K562 (cell line): ENCODE measurements at regions not wholly inside any gene's neighbourhood (a gene's known extent, or its start where the extent isn't known, plus 50 kb on each side); places are given as distances from the start of the nearest gene placed in this dataset.

ENCODE experiments used
- ATAC-seq: fragments of 200-7000 bp; cut with Tn5 transposase; 3 replicates; pipeline ENCODE4 v1.9.1; 2020; ENCODE audit warnings: moderate library complexity
- BruUV-seq: library from RNA; stranded (reverse); fragments of 400-500 nt; replicated peaks from 2 replicates; lab custom pipeline; 2021; lab: Mats Ljungman, UMichigan
- CTCF ChIA-PET: fragments of 300-600 bp; formaldehyde crosslinking; extraction: SDS; loops from one replicate; lab custom pipeline; 2021; ENCODE audit warnings: low intra/inter-chr PET ratio; lab: Yijun Ruan, JAX
- POLR2A ChIA-PET: fragments of 300-600, 350-650 bp; sonication (Branson Sonifier 250); formaldehyde crosslinking; extraction: SDS; loops from one replicate; lab custom pipeline; 2021; ENCODE audit warnings: antibody characterized with exemption, inconsistent platforms; lab: Yijun Ruan, JAX
- DNase-seq, 4 experiments: peaks; one replicate each; pipeline versions ENCODE4 v3.0.0 to v3.0.0-alpha.2; 2011 to 2018; ENCODE audit warnings: low spot score in 3 of 4, mixed read lengths in 3 of 4; ENCODE audit errors: extremely low read depth in 1 of 4
- FAIRE-seq: peaks from 2 replicates; lab custom pipeline; 2011; peaks lifted over from hg19 to GRCh38; lab: Jason Lieb, UNC
- H2AFZ ChIP-seq: 2 replicates; pipeline ENCODE4 v1.6.0; 2011; ENCODE audit warnings: low read depth, low read length, control low read depth, inconsistent platforms
- H3K27ac ChIP-seq: fragments of 200-600 bp; 3 replicates; pipeline ENCODE4 v1.8.0; 2011; ENCODE audit warnings: low read depth, mild to moderate bottlenecking, control low read depth, inconsistent platforms, low read length, moderate library complexity, mixed read lengths; ENCODE audit errors: extremely low read depth
- H3K27me3 ChIP-seq, 2 experiments: fragments of 300-600 bp in 1 of 2; 2 replicates in 1 of 2; 3 replicates in 1 of 2; pipeline versions ENCODE4 v1.6.0 to v1.8.0; 2011; ENCODE audit warnings: inconsistent platforms in 2 of 2, low read length in 2 of 2, mild to moderate bottlenecking in 1 of 2, mixed read lengths in 1 of 2, moderate library complexity in 1 of 2; ENCODE audit not compliant: control insufficient read depth in 2 of 2, insufficient read depth in 2 of 2
- H3K36me3 ChIP-seq: fragments of 300-600 bp; 3 replicates; pipeline ENCODE4 v1.8.0; 2011; ENCODE audit warnings: mild to moderate bottlenecking, low read length, inconsistent platforms; ENCODE audit not compliant: control insufficient read depth, insufficient read depth
- H3K4me1 ChIP-seq, 2 experiments: fragments of 200-600 bp in 1 of 2; replicated peaks in 1 of 2; 2 replicates in 1 of 2; 3 replicates in 1 of 2; pipeline versions ENCODE4 v1.5.1 to v1.8.0; 2011; ENCODE audit warnings: inconsistent platforms in 2 of 2, low read length in 2 of 2, mild to moderate bottlenecking in 1 of 2, mixed read lengths in 1 of 2, moderate library complexity in 1 of 2; ENCODE audit not compliant: control insufficient read depth in 2 of 2, insufficient read depth in 2 of 2
- H3K4me2 ChIP-seq: 2 replicates; pipeline ENCODE4 v1.6.1; 2011; ENCODE audit warnings: low read length, control low read depth, inconsistent platforms, mixed read lengths; ENCODE audit not compliant: insufficient read depth
- H3K4me3 ChIP-seq: fragments of 200-600 bp; sonication (generic), shearing (Covaris generic); 2 replicates; pipeline ENCODE4 v1.5.1; 2016; ENCODE audit warnings: control low read depth, inconsistent platforms
- H3K79me2 ChIP-seq: fragments of 200-600 bp; 3 replicates; pipeline ENCODE4 v1.8.0; 2011; ENCODE audit warnings: low read length, inconsistent platforms; ENCODE audit not compliant: control insufficient read depth, insufficient read depth
- H3K9ac ChIP-seq, 2 experiments: 2 replicates each; pipeline versions ENCODE4 v1.6.0 to v1.6.1; 2011; ENCODE audit warnings: low read depth in 2 of 2, low read length in 2 of 2, control low read depth in 1 of 2, inconsistent platforms in 1 of 2, mild to moderate bottlenecking in 1 of 2, mixed read lengths in 1 of 2; ENCODE audit not compliant: insufficient read depth in 1 of 2
- H3K9me1 ChIP-seq: one replicate; pipeline ENCODE4 v1.6.0; 2011; ENCODE audit warnings: inconsistent platforms, mild to moderate bottlenecking, low read length, moderate library complexity; ENCODE audit not compliant: control insufficient read depth, insufficient read depth
- H3K9me3 ChIP-seq: replicated peaks from 2 replicates; pipeline ENCODE4 v1.5.1; 2011; ENCODE audit warnings: low read depth, low read length, inconsistent platforms; ENCODE audit not compliant: control insufficient read depth, insufficient read depth
- H4K20me1 ChIP-seq: replicated peaks from 2 replicates; pipeline ENCODE4 v1.6.1; 2011; ENCODE audit warnings: low read length, inconsistent platforms, mixed read lengths; ENCODE audit not compliant: control insufficient read depth, insufficient read depth
- ARID1B ChIP-seq: fragments of 450-650 bp; IDR thresholded peaks from 2 replicates; pipeline ENCODE4 v1.6.1; 2016; ENCODE audit warnings: antibody characterized with exemption, mild to moderate bottlenecking, inconsistent platforms
- CTCF ChIP-seq, 3 experiments: IDR thresholded peaks in 2 of 3; conservative IDR thresholded peaks in 1 of 3; 2 replicates each; pipeline ENCODE4 v1.5.1; 2011 to 2012; ENCODE audit warnings: low read length in 3 of 3, mild to moderate bottlenecking in 3 of 3, control low read depth in 2 of 3, improper control_type of control experiment in 1 of 3, inconsistent platforms in 1 of 3, low read depth in 1 of 3, mixed read lengths in 1 of 3, moderate library complexity in 1 of 3; ENCODE audit not compliant: insufficient read depth in 2 of 3
- HMG20A ChIP-seq: fragments of 450-650 bp; formaldehyde crosslinking; conservative IDR thresholded peaks from 2 replicates; pipeline ENCODE4 v1.4.0; 2020; ENCODE audit warnings: mild to moderate bottlenecking, mixed read lengths
- KLF6 ChIP-seq: fragments of 250-450 bp; sonication (Bioruptor Pico); IDR thresholded peaks from 2 replicates; pipeline ENCODE4 v1.4.0; 2020; ENCODE audit warnings: mild to moderate bottlenecking, moderate library complexity, borderline replicate concordance
- NR4A1 ChIP-seq, 2 experiments: fragments of 250-450 bp in 1 of 2; fragments of 450-650 bp in 1 of 2; sonication (Bioruptor Pico) in 1 of 2; IDR thresholded peaks; 2 replicates each; pipeline versions ENCODE4 v1.4.0 to v1.6.1; 2016 to 2020; ENCODE audit warnings: mild to moderate bottlenecking in 2 of 2, missing compliant biosample characterization in 1 of 2, missing genetic modification characterization in 1 of 2, moderate library complexity in 1 of 2
- PHTF2 ChIP-seq: fragments of 250-450 bp; sonication (Bioruptor Pico); IDR thresholded peaks from 2 replicates; pipeline ENCODE4 v1.5.0; 2021; ENCODE audit warnings: mild to moderate bottlenecking
- SRF ChIP-seq, 2 experiments: fragments of 250-450, 450-650 bp in 1 of 2; sonication (Bioruptor Pico) in 1 of 2; sonication (generic) in 1 of 2; formaldehyde crosslinking; IDR thresholded peaks; 2 replicates each; pipeline versions ENCODE4 v1.5.0 to v1.5.1; 2020 to 2022; ENCODE audit warnings: mild to moderate bottlenecking in 1 of 2, missing genetic modification reagents in 1 of 2
- TAL1 ChIP-seq: fragments of 450-650 bp; IDR thresholded peaks from 2 replicates; pipeline ENCODE4 v1.6.1; 2016; ENCODE audit warnings: mild to moderate bottlenecking
- THAP12 ChIP-seq: fragments of 250-450 bp; sonication (Bioruptor Pico); IDR thresholded peaks from 2 replicates; pipeline ENCODE4 v1.9.0; 2021; ENCODE audit warnings: mild to moderate bottlenecking, inconsistent platforms
- ZFP91 ChIP-seq: sonication (generic); formaldehyde crosslinking; IDR thresholded peaks from 2 replicates; pipeline ENCODE4 v1.8.0; 2022; ENCODE audit warnings: mild to moderate bottlenecking, missing genetic modification reagents
- WGBS: fragments of 100-300 bp; shearing (Covaris generic); methylation state at CpG from one replicate; pipeline ENCODE4 v1.1.6; 2016; ENCODE audit warnings: low coverage, mixed read lengths; ENCODE audit not compliant: insufficient coverage; ENCODE audit errors: missing lambda C conversion rate; 5-methylcytosine and 5-hydroxymethylcytosine counted together
- in situ Hi-C: fragments of 300-500 bp; cut with MboI; formaldehyde crosslinking; loops from 4 replicates; pipeline ENCODE4 v1.15.0; 2018; ENCODE audit warnings: inconsistent platforms, mixed read lengths
- intact Hi-C: fragments of 100-400 bp; cut with micrococcal nuclease; formaldehyde crosslinking; loops from 2 replicates; pipeline ENCODE4 v1.14.2; 2022

GRCh38 chrX:76957485-76957884 is 489.7 kb upstream of the FGF16 start (continued):
- TF ChIP-seq CTCF (IDR thresholded peaks at IDR 0.05 in 2 of 3, conservative IDR thresholded peaks at IDR 0.05 in 1 of 3; ENCODE audit: insufficient read depth in 2 of 3, low read depth in 1 of 3, low read length in 3 of 3) (no peak), ARID1B (no peak), PHTF2 (CRISPR knock-in tag) (no peak), NR4A1 (CRISPR knock-in tag; IDR thresholded peaks at IDR 0.05) (no peak), NR4A1 (tag; IDR thresholded peaks at IDR 0.05) (no peak), HMG20A (CRISPR knock-in tag) (no peak)

- BruUV-seq = no TSS peak
- no peaks in the 10 kb centered on the region for H3K36me3 ChIP-seq
- no peak for TF ChIP-seq SRF (CRISPR knock-in tag; IDR thresholded peaks at IDR 0.05)
- no peak for TF ChIP-seq KLF6 (CRISPR knock-in tag)
- no peak for TF ChIP-seq ZFP91 (CRISPR knock-in tag)
- TF ChIP-seq TAL1 = no peak
- no peak for TF ChIP-seq THAP12
- FAIRE-seq (no peak), ATAC-seq (no peak), DNase-seq (no peak)
- no peak overlapping the region for H3K27ac ChIP-seq
- H3K9me1 ChIP-seq = no peaks in the 10 kb centered on the region
- ChIA-PET POLR2A (no interaction called here), CTCF (no interaction called here)
- H2AFZ ChIP-seq = no peak overlapping the region
- H4K20me1 ChIP-seq = no peaks in the 10 kb centered on the region
- H3K4me3 ChIP-seq = no peak overlapping the region
- H3K27me3 ChIP-seq = no peaks in the 10 kb centered on the region
- intact Hi-C loops (no loop called here), in situ Hi-C loops (no loop called here)
- H3K4me2 ChIP-seq = no peak overlapping the region
- no peaks in the 10 kb centered on the region for H3K4me1 ChIP-seq
- H3K9me3 ChIP-seq = no peaks in the 10 kb centered on the region
- WGBS = 0% methylated on average over 1 of the region's 1 CpG
- H3K9ac ChIP-seq = no peak overlapping the region
- H3K79me2 ChIP-seq = no peaks in the 10 kb centered on the region
Measured at GRCh38 chrX:76971393-76972376, 475.5 kb upstream of the FGF16 start.
